Activated CD4-positive, alpha-beta T cell treated with anti-CD3 and anti-CD28 coated beads, Interleukin-2, amount 10 ng/mL, durations not matched to agents 7 days and 5 days (primary cell): ENCODE measurements at regions not wholly inside any gene's neighbourhood (a gene's known extent, or its start where the extent isn't known, plus 50 kb on each side); places are given as distances from the start of the nearest gene placed in this dataset.

Source experiments
- CTCF ChIA-PET: fragments of 350-600 bp; sonication (Branson Sonifier 250); formaldehyde crosslinking; loops from one replicate; lab custom pipeline; 2021; ENCODE audit warnings: antibody characterized with exemption; lab: Charles Lee
- POLR2A ChIA-PET: fragments of 350-600 bp; sonication (Branson Sonifier 250); formaldehyde crosslinking; loops from one replicate; lab custom pipeline; 2021; ENCODE audit warnings: antibody characterized with exemption; lab: Charles Lee
- DNase-seq: peaks from one replicate; pipeline ENCODE4 v3.0.0-alpha.2; 2020
- H3K27ac Mint-ChIP-seq: one replicate; pipeline ENCODE4 v1.8.0; 2021; ENCODE audit warnings: mild to moderate bottlenecking, moderate library complexity, mixed read lengths
- H3K27me3 Mint-ChIP-seq: one replicate; pipeline ENCODE4 v1.8.0; 2021; ENCODE audit warnings: mixed read lengths
- H3K36me3 Mint-ChIP-seq: one replicate; pipeline ENCODE4 v1.8.0; 2021; ENCODE audit warnings: low read depth, mixed read lengths
- H3K4me1 Mint-ChIP-seq: one replicate; pipeline ENCODE4 v1.8.0; 2021; ENCODE audit warnings: mixed read lengths
- H3K4me3 Mint-ChIP-seq: one replicate; pipeline ENCODE4 v1.8.0; 2021; ENCODE audit warnings: mild to moderate bottlenecking, moderate library complexity, mixed read lengths
- H3K9me3 Mint-ChIP-seq: one replicate; pipeline ENCODE4 v1.8.0; 2021; ENCODE audit warnings: mixed read lengths

GRCh38 chr13:110037925-110038573 is 251.7 kb upstream of the IRS2 start:
- no peak overlapping the region for H3K4me3 Mint-ChIP-seq
- H3K36me3 Mint-ChIP-seq = no peaks in the 10 kb centered on the region
- no peaks in the 10 kb centered on the region for H3K9me3 Mint-ChIP-seq
- peaks cover 12% of the 10 kb centered on the region for H3K27me3 Mint-ChIP-seq
- ChIA-PET POLR2A (no interaction called here), CTCF (no interaction called here)
- no peak overlapping the region for H3K27ac Mint-ChIP-seq
- no peaks in the 10 kb centered on the region for H3K4me1 Mint-ChIP-seq
- no peak for DNase-seq

- Mint-ChIP-seq H3K4me3 (no peak overlapping the region), H3K4me1 (no peaks in the 10 kb centered on the region), H3K36me3 (no peaks in the 10 kb centered on the region), H3K27ac (no peak overlapping the region), H3K9me3 (no peaks in the 10 kb centered on the region), H3K27me3 (peaks cover 12% of the 10 kb centered on the region)
- DNase-seq = no peak
- POLR2A ChIA-PET = no interaction called here
- CTCF ChIA-PET = interaction anchor here (1.6 kb wide), 1 partner anchor 10 kb away, joined by 4 read pairs; no protein-coding TSS in a partner anchor
Observed at GRCh38 chr13:110036060-110036459, 249.7 kb upstream of the IRS2 start.

GRCh38 chr13:110034031-110034549 is 247.7 kb upstream of the IRS2 start:
- Mint-ChIP-seq H3K4me3 (no peak overlapping the region), H3K9me3 (no peaks in the 10 kb centered on the region), H3K27ac (no peak overlapping the region), H3K27me3 (peaks cover 12% of the 10 kb centered on the region), H3K36me3 (no peaks in the 10 kb centered on the region), H3K4me1 (no peaks in the 10 kb centered on the region)
- ChIA-PET POLR2A (no interaction called here), CTCF (no interaction called here)
- no peak for DNase-seq

- H3K27me3 Mint-ChIP-seq = peaks cover 7% of the 10 kb centered on the region
- no peak overlapping the region for H3K27ac Mint-ChIP-seq
- POLR2A ChIA-PET = no interaction called here
- no peak for DNase-seq
- no peaks in the 10 kb centered on the region for H3K9me3 Mint-ChIP-seq
- CTCF ChIA-PET = no interaction called here
- no peaks in the 10 kb centered on the region for H3K36me3 Mint-ChIP-seq
- no peaks in the 10 kb centered on the region for H3K4me1 Mint-ChIP-seq
- H3K4me3 Mint-ChIP-seq = no peak overlapping the region
Observed at GRCh38 chr13:110032969-110033368, 246.6 kb upstream of the IRS2 start.

- Mint-ChIP-seq H3K4me1 (no peaks in the 10 kb centered on the region), H3K4me3 (no peak overlapping the region), H3K36me3 (no peaks in the 10 kb centered on the region), H3K9me3 (no peaks in the 10 kb centered on the region), H3K27me3 (peaks cover 2% of the 10 kb centered on the region), H3K27ac (no peak overlapping the region)
- DNase-seq = no peak
- ChIA-PET POLR2A (no interaction called here), CTCF (no interaction called here)
Observed at GRCh38 chr13:110030394-110030928, 244.1 kb upstream of the IRS2 start.

GRCh38 chr13:110028838-110029621 is 242.6 kb upstream of the IRS2 start:
- POLR2A ChIA-PET = no interaction called here
- Mint-ChIP-seq H3K4me3 (no peak overlapping the region), H3K36me3 (no peaks in the 10 kb centered on the region), H3K27ac (no peak overlapping the region), H3K27me3 (peaks cover 3% of the 10 kb centered on the region), H3K4me1 (no peaks in the 10 kb centered on the region), H3K9me3 (no peaks in the 10 kb centered on the region)
- CTCF ChIA-PET = no interaction called here
- no peak for DNase-seq

- Mint-ChIP-seq H3K9me3 (no peaks in the 10 kb centered on the region), H3K27me3 (peaks cover 3% of the 10 kb centered on the region), H3K4me3 (no peak overlapping the region), H3K36me3 (no peaks in the 10 kb centered on the region), H3K4me1 (no peaks in the 10 kb centered on the region), H3K27ac (no peak overlapping the region)
- ChIA-PET CTCF (no interaction called here), POLR2A (no interaction called here)
- DNase-seq = no peak
Observed at GRCh38 chr13:110028311-110028710, 241.9 kb upstream of the IRS2 start.

- H3K27me3 Mint-ChIP-seq = peaks cover 3% of the 10 kb centered on the region
- DNase-seq = no peak
- no peak overlapping the region for H3K4me3 Mint-ChIP-seq
- ChIA-PET POLR2A (no interaction called here), CTCF (no interaction called here)
- H3K9me3 Mint-ChIP-seq = no peaks in the 10 kb centered on the region
- H3K36me3 Mint-ChIP-seq = no peaks in the 10 kb centered on the region
- H3K27ac Mint-ChIP-seq = no peak overlapping the region
- H3K4me1 Mint-ChIP-seq = no peaks in the 10 kb centered on the region
Observed at GRCh38 chr13:110027470-110028240, 241.3 kb upstream of the IRS2 start.

GRCh38 chr13:110024645-110024980 is 238.2 kb upstream of the IRS2 start:
- Mint-ChIP-seq H3K27ac (no peak overlapping the region), H3K36me3 (no peaks in the 10 kb centered on the region), H3K4me3 (no peak overlapping the region), H3K4me1 (no peaks in the 10 kb centered on the region), H3K27me3 (peaks cover 6% of the 10 kb centered on the region), H3K9me3 (no peaks in the 10 kb centered on the region)
- POLR2A ChIA-PET = no interaction called here
- CTCF ChIA-PET = no interaction called here
- no peak for DNase-seq

GRCh38 chr13:110023729-110024644 is 237.6 kb upstream of the IRS2 start:
- Mint-ChIP-seq H3K36me3 (no peaks in the 10 kb centered on the region), H3K27me3 (peaks cover 6% of the 10 kb centered on the region), H3K4me1 (no peaks in the 10 kb centered on the region), H3K27ac (no peak overlapping the region), H3K4me3 (no peak overlapping the region), H3K9me3 (no peaks in the 10 kb centered on the region)
- CTCF ChIA-PET = no interaction called here
- no peak for DNase-seq
- POLR2A ChIA-PET = no interaction called here

GRCh38 chr13:110018009-110018408 is 231.6 kb upstream of the IRS2 start:
- H3K36me3 Mint-ChIP-seq = no peaks in the 10 kb centered on the region
- ChIA-PET CTCF (no interaction called here), POLR2A (no interaction called here)
- no peaks in the 10 kb centered on the region for H3K9me3 Mint-ChIP-seq
- H3K4me3 Mint-ChIP-seq = no peak overlapping the region
- no peaks in the 10 kb centered on the region for H3K4me1 Mint-ChIP-seq
- H3K27me3 Mint-ChIP-seq = peaks cover 3% of the 10 kb centered on the region
- DNase-seq = no peak
- no peak overlapping the region for H3K27ac Mint-ChIP-seq

- H3K27ac Mint-ChIP-seq = no peak overlapping the region
- no peak for DNase-seq
- no peaks in the 10 kb centered on the region for H3K36me3 Mint-ChIP-seq
- no peak overlapping the region for H3K4me3 Mint-ChIP-seq
- peaks cover 3% of the 10 kb centered on the region for H3K27me3 Mint-ChIP-seq
- ChIA-PET POLR2A (no interaction called here), CTCF (no interaction called here)
- H3K9me3 Mint-ChIP-seq = no peaks in the 10 kb centered on the region
- H3K4me1 Mint-ChIP-seq = no peaks in the 10 kb centered on the region
Observed at GRCh38 chr13:110017379-110017778, 231.0 kb upstream of the IRS2 start.
